DOHH2 (cell line): ENCODE measurements at regions not wholly inside any gene's neighbourhood (a gene's known extent, or its start where the extent isn't known, plus 50 kb on each side); places are given as distances from the start of the nearest gene placed in this dataset.

Experiments used
- CTCF ChIP-seq: fragments of 200-600 bp; sonication (generic); IDR thresholded peaks from one replicate; pipeline ENCODE4 v1.5.1; 2014; ENCODE audit warnings: antibody characterized with exemption, mild to moderate bottlenecking, low read depth, low read length; ENCODE audit not compliant: poor library complexity, severe bottlenecking
- EZH2phosphoT487 ChIP-seq: fragments of 200-600 bp; sonication (generic); IDR thresholded peaks from 2 replicates; pipeline ENCODE4 v1.6.1; 2017; ENCODE audit warnings: borderline replicate concordance, mild to moderate bottlenecking, antibody characterized with exemption, low read length, moderate library complexity, mixed read lengths

GRCh38 chr5:3333105-3333504 lies 262.5 kb upstream of the IRX1 start:
- TF ChIP-seq CTCF (no peak), EZH2phosphoT487 (no peak)
